GM12891 (cell line): ENCODE measurements at regions not wholly inside any gene's neighbourhood (a gene's known extent, or its start where the extent isn't known, plus 50 kb on each side); places are given as distances from the start of the nearest gene placed in this dataset.

Experiments used
- POLR2A ChIP-seq: IDR thresholded peaks from 2 replicates; pipeline ENCODE4 v1.6.1; 2011; ENCODE audit warnings: low read depth, low read length, control low read depth
- TAF1 ChIP-seq: IDR thresholded peaks from 2 replicates; pipeline ENCODE4 v1.6.1; 2011; ENCODE audit warnings: low read depth, low read length, control low read depth

- TF ChIP-seq POLR2A (no peak), TAF1 (no peak)
Observed at GRCh38 chr5:68429510-68429909, 214.0 kb downstream of the PIK3R1 start.
